IPS-20b (cell line): ENCODE measurements at regions not wholly inside any gene's neighbourhood (a gene's known extent, or its start where the extent isn't known, plus 50 kb on each side); places are given as distances from the start of the nearest gene placed in this dataset.

Experiments
- H3K27ac ChIP-seq: one replicate; pipeline ENCODE4 v1.5.1; 2013; ENCODE audit warnings: low read length
- H3K27me3 ChIP-seq: 2 replicates; pipeline ENCODE4 v1.6.1; 2013; ENCODE audit warnings: mild to moderate bottlenecking, low read length, inconsistent platforms; ENCODE audit not compliant: insufficient read depth
- H3K36me3 ChIP-seq: 2 replicates; pipeline ENCODE4 v1.6.1; 2013; ENCODE audit warnings: low read depth, mild to moderate bottlenecking, inconsistent platforms, low read length, moderate library complexity; ENCODE audit not compliant: insufficient read depth
- H3K4me1 ChIP-seq: 2 replicates; pipeline ENCODE4 v1.6.1; 2013; ENCODE audit warnings: mild to moderate bottlenecking, control low read depth, inconsistent platforms, low read length, moderate library complexity; ENCODE audit not compliant: insufficient read depth
- H3K4me3 ChIP-seq: 2 replicates; pipeline ENCODE4 v1.5.1; 2013; ENCODE audit warnings: mild to moderate bottlenecking, low read length, inconsistent platforms
- H3K9ac ChIP-seq: 2 replicates; pipeline ENCODE4 v1.6.1; 2013; ENCODE audit warnings: low read depth, mild to moderate bottlenecking, inconsistent platforms, low read length, moderate library complexity
- H3K9me3 ChIP-seq: 2 replicates; pipeline ENCODE4 v1.6.1; 2013; ENCODE audit warnings: mild to moderate bottlenecking, low read depth, low read length, inconsistent platforms; ENCODE audit not compliant: insufficient read depth

- Histone ChIP-seq H3K4me3 (no peak overlapping the region), H3K27me3 (no peaks in the 10 kb centered on the region), H3K4me1 (no peaks in the 10 kb centered on the region), H3K36me3 (no peaks in the 10 kb centered on the region), H3K27ac (no peak overlapping the region), H3K9me3 (no peaks in the 10 kb centered on the region), H3K9ac (no peak overlapping the region)
Observed at GRCh38 chr4:84407554-84408407, 91.3 kb downstream of the NKX6-1 start.

- Histone ChIP-seq H3K9me3 (no peaks in the 10 kb centered on the region), H3K27me3 (no peaks in the 10 kb centered on the region), H3K4me3 (no peak overlapping the region), H3K9ac (no peak overlapping the region), H3K36me3 (no peaks in the 10 kb centered on the region), H3K4me1 (no peaks in the 10 kb centered on the region), H3K27ac (no peak overlapping the region)
Observed at GRCh38 chr4:84403656-84404055, 95.4 kb downstream of the NKX6-1 start.

GRCh38 chr4:84401701-84402306, 97.3 kb downstream of the NKX6-1 start:
- Histone ChIP-seq H3K27me3 (no peaks in the 10 kb centered on the region), H3K9me3 (no peaks in the 10 kb centered on the region), H3K4me3 (no peak overlapping the region), H3K9ac (no peak overlapping the region), H3K27ac (no peak overlapping the region), H3K4me1 (no peaks in the 10 kb centered on the region), H3K36me3 (no peaks in the 10 kb centered on the region)

- Histone ChIP-seq H3K9ac (no peak overlapping the region), H3K27me3 (no peaks in the 10 kb centered on the region), H3K4me1 (no peaks in the 10 kb centered on the region), H3K27ac (no peak overlapping the region), H3K36me3 (no peaks in the 10 kb centered on the region), H3K9me3 (no peaks in the 10 kb centered on the region), H3K4me3 (no peak overlapping the region)
Observed at GRCh38 chr4:84394386-84394785, 104.7 kb downstream of the NKX6-1 start.

- H3K36me3 ChIP-seq: no peaks in the 10 kb centered on the region
- no peaks in the 10 kb centered on the region for H3K9me3 ChIP-seq
Observed at GRCh38 chr4:84392951-84393590, 106.0 kb downstream of the NKX6-1 start.

GRCh38 chr4:84389406-84389805, 109.7 kb downstream of the NKX6-1 start:
- Histone ChIP-seq H3K27ac (no peak overlapping the region), H3K9ac (no peak overlapping the region), H3K4me1 (peaks cover 26% of the 10 kb centered on the region), H3K36me3 (no peaks in the 10 kb centered on the region), H3K4me3 (no peak overlapping the region), H3K27me3 (peaks cover 32% of the 10 kb centered on the region; the same call in 1 of the 2 replicates), H3K9me3 (no peaks in the 10 kb centered on the region)

More at GRCh38 chr4:84392951-84393590, 106.0 kb downstream of the NKX6-1 start:
- Histone ChIP-seq H3K9ac (no peak overlapping the region), H3K4me3 (no peak overlapping the region), H3K27ac (no peak overlapping the region), H3K4me1 (no peaks in the 10 kb centered on the region; the same call in 1 of the 2 replicates), H3K27me3 (no peaks in the 10 kb centered on the region)

- Histone ChIP-seq H3K4me1 (peaks cover 37% of the 10 kb centered on the region), H3K9me3 (no peaks in the 10 kb centered on the region), H3K36me3 (no peaks in the 10 kb centered on the region), H3K9ac (0 out of 2 replicates have a peak overlapping the region, but pooled peaks have one; percentile 10), H3K27me3 (peaks cover 66% of the 10 kb centered on the region), H3K27ac (no peak overlapping the region), H3K4me3 (peak overlapping the region; percentile 37; the same call in 1 of the 2 replicates)
Observed at GRCh38 chr4:84385203-84385602, 113.9 kb downstream of the NKX6-1 start.

GRCh38 chr4:84384801-84385200, 114.3 kb downstream of the NKX6-1 start:
- H3K9ac ChIP-seq: no peak overlapping the region
- H3K4me3 ChIP-seq: peak overlapping the region; percentile 37; the same call in 1 of the 2 replicates
- H3K36me3 ChIP-seq: no peaks in the 10 kb centered on the region
- H3K27me3 ChIP-seq: peaks cover 70% of the 10 kb centered on the region
- H3K27ac ChIP-seq: no peak overlapping the region
- peaks cover 41% of the 10 kb centered on the region for H3K4me1 ChIP-seq
- no peaks in the 10 kb centered on the region for H3K9me3 ChIP-seq

- H3K27me3 ChIP-seq: peaks cover 91% of the 10 kb centered on the region
- H3K27ac ChIP-seq: no peak overlapping the region
- no peak overlapping the region for H3K4me3 ChIP-seq
- H3K36me3 ChIP-seq: no peaks in the 10 kb centered on the region
- peaks cover 52% of the 10 kb centered on the region for H3K4me1 ChIP-seq
- no peak overlapping the region for H3K9ac ChIP-seq
- no peaks in the 10 kb centered on the region for H3K9me3 ChIP-seq
Observed at GRCh38 chr4:84381759-84382158, 117.3 kb downstream of the NKX6-1 start.

GRCh38 chr4:84379917-84380641, 119.0 kb downstream of the NKX6-1 start:
- Histone ChIP-seq H3K4me1 (peaks cover 36% of the 10 kb centered on the region), H3K4me3 (peak overlapping the region; percentile 23; the same call in 1 of the 2 replicates), H3K9me3 (no peaks in the 10 kb centered on the region), H3K27ac (no peak overlapping the region), H3K9ac (no peak overlapping the region), H3K27me3 (peaks cover 91% of the 10 kb centered on the region), H3K36me3 (no peaks in the 10 kb centered on the region)

- H3K4me1 ChIP-seq: peaks cover 25% of the 10 kb centered on the region
- no peaks in the 10 kb centered on the region for H3K36me3 ChIP-seq
- peaks cover 94% of the 10 kb centered on the region for H3K27me3 ChIP-seq
- no peak overlapping the region for H3K27ac ChIP-seq
- peak overlapping the region; percentile 53 for H3K4me3 ChIP-seq
- H3K9ac ChIP-seq: no peak overlapping the region
- no peaks in the 10 kb centered on the region for H3K9me3 ChIP-seq
Observed at GRCh38 chr4:84378983-84379382, 120.1 kb downstream of the NKX6-1 start.
